ENCODE measurements at regions not wholly inside any gene's neighbourhood (a gene's known extent, or its start where the extent isn't known, plus 50 kb on each side); places are given as distances from the start of the nearest gene placed in this dataset.

- H3K27me3 ChIP-seq (ENCODE audit: control insufficient read depth in 2 of 2, insufficient read depth in 2 of 2, low read length in 2 of 2): no peaks in the 10 kb centered on the region
- CTCF ChIA-PET: interaction anchor here (1.1 kb wide), 1 partner anchor 10 kb away, joined by 3 read pairs; no protein-coding TSS in a partner anchor
These were observed 112.8 kb upstream of the ELL2 start for GRCh38 chr5:96074460-96074859.

GRCh38 chr5:96072791-96073165, 111.1 kb upstream of the ELL2 start:
- BruUV-seq (replicated peaks): no TSS peak
- dilution Hi-C loops (cut with MboI; ENCODE audit: extremely low pct_ligation_motif_present, low sequenced_read_pairs): no loop called here
- DNase-seq (ENCODE audit: low read depth, low spot score): no peak
- Histone ChIP-seq H3K79me2 (ENCODE audit: control insufficient read depth, insufficient read depth, low read length) (no peaks in the 10 kb centered on the region), H3K36me3 (ENCODE audit: control insufficient read depth in 2 of 2, extremely low read depth in 1 of 2, insufficient read depth in 2 of 2, low read length in 2 of 2) (no peaks in the 10 kb centered on the region), H3K9ac (replicated peaks; ENCODE audit: extremely low read depth, insufficient read depth, low read length) (no peak overlapping the region), H3K27me3 (ENCODE audit: control insufficient read depth in 2 of 2, insufficient read depth in 2 of 2, low read length in 2 of 2) (no peaks in the 10 kb centered on the region), H3K9me1 (replicated peaks; ENCODE audit: control insufficient read depth, extremely low read depth, insufficient read depth, low read length) (no peaks in the 10 kb centered on the region), H3K27ac (ENCODE audit: insufficient read depth, low read depth, low read length) (no peak overlapping the region), H3K9me3 (replicated peaks; ENCODE audit: control insufficient read depth, insufficient read depth, low read length) (no peaks in the 10 kb centered on the region), H3K4me3 (replicated peaks in 1 of 3; ENCODE audit: insufficient read depth in 1 of 3, low read depth in 1 of 3, low read length in 3 of 3) (no peak overlapping the region), H2AFZ (ENCODE audit: low read depth, low read length) (no peak overlapping the region), H4K20me1 (replicated peaks; ENCODE audit: control insufficient read depth, extremely low read depth, insufficient read depth, low read length) (no peaks in the 10 kb centered on the region), H3K4me1 (ENCODE audit: control insufficient read depth, extremely low read depth, insufficient read depth, low read length) (peaks cover 21% of the 10 kb centered on the region), H3K4me2 (ENCODE audit: insufficient read depth, low read length) (no peak overlapping the region)
- POLR2A ChIA-PET: no interaction called here
- CTCF ChIA-PET: no interaction called here
- no peak for TF ChIP-seq POLR2A (IDR thresholded peaks at IDR 0.05; ENCODE audit: low read depth, low read length)
- no peak for TF ChIP-seq POLR2AphosphoS5 (IDR thresholded peaks at IDR 0.05; ENCODE audit: insufficient read depth, low read depth, low read length)
- no peak for TF ChIP-seq EZH2 (IDR thresholded peaks at IDR 0.05; ENCODE audit: borderline replicate concordance, low read depth, low read length, severe bottlenecking)
- no peak for TF ChIP-seq CTCF (IDR thresholded peaks at IDR 0.05; ENCODE audit: extremely low read depth in 1 of 2, insufficient read depth in 1 of 2, low read depth in 1 of 2, low read length in 2 of 2)
- no peak for TF ChIP-seq FOS (IDR thresholded peaks at IDR 0.05; ENCODE audit: borderline replicate concordance, insufficient read depth, low read length)
- no peak for TF ChIP-seq JUN (IDR thresholded peaks at IDR 0.05; ENCODE audit: borderline replicate concordance, insufficient read depth, insufficient read length, low read depth)
- no peak for TF ChIP-seq MAX (IDR thresholded peaks at IDR 0.05; ENCODE audit: insufficient read depth, insufficient read length)
- no peak for TF ChIP-seq GATA2 (IDR thresholded peaks at IDR 0.05; ENCODE audit: insufficient read depth, insufficient read length, low read depth, low read length)
- no peak for TF ChIP-seq MYC (IDR thresholded peaks at IDR 0.05; ENCODE audit: low read depth, low read length)
- intact Hi-C loops (cut with micrococcal nuclease): no loop called here
- no peak for FAIRE-seq

More at GRCh38 chr5:96074460-96074859, 112.8 kb upstream of the ELL2 start:
- POLR2A ChIA-PET: no interaction called here
- Histone ChIP-seq H3K4me3 (replicated peaks in 1 of 3; ENCODE audit: insufficient read depth in 1 of 3, low read depth in 1 of 3, low read length in 3 of 3) (no peak overlapping the region), H3K9ac (replicated peaks; ENCODE audit: extremely low read depth, insufficient read depth, low read length) (no peak overlapping the region), H3K9me3 (replicated peaks; ENCODE audit: control insufficient read depth, insufficient read depth, low read length) (no peaks in the 10 kb centered on the region), H2AFZ (ENCODE audit: low read depth, low read length) (no peak overlapping the region), H4K20me1 (replicated peaks; ENCODE audit: control insufficient read depth, extremely low read depth, insufficient read depth, low read length) (no peaks in the 10 kb centered on the region), H3K36me3 (ENCODE audit: control insufficient read depth in 2 of 2, extremely low read depth in 1 of 2, insufficient read depth in 2 of 2, low read length in 2 of 2) (no peaks in the 10 kb centered on the region), H3K4me2 (ENCODE audit: insufficient read depth, low read length) (no peak overlapping the region), H3K4me1 (ENCODE audit: control insufficient read depth, extremely low read depth, insufficient read depth, low read length) (peaks cover 24% of the 10 kb centered on the region), H3K27ac (ENCODE audit: insufficient read depth, low read depth, low read length) (no peak overlapping the region), H3K79me2 (ENCODE audit: control insufficient read depth, insufficient read depth, low read length) (no peaks in the 10 kb centered on the region), H3K9me1 (replicated peaks; ENCODE audit: control insufficient read depth, extremely low read depth, insufficient read depth, low read length) (no peaks in the 10 kb centered on the region)
- TF ChIP-seq MYC (IDR thresholded peaks at IDR 0.05; ENCODE audit: low read depth, low read length): no peak
- no peak for TF ChIP-seq FOS (IDR thresholded peaks at IDR 0.05; ENCODE audit: borderline replicate concordance, insufficient read depth, low read length)
- BruUV-seq (replicated peaks): no TSS peak
- intact Hi-C loops (cut with micrococcal nuclease): no loop called here
- DNase-seq (ENCODE audit: low read depth, low spot score) (no peak), FAIRE-seq (no peak)
- dilution Hi-C loops (cut with MboI; ENCODE audit: extremely low pct_ligation_motif_present, low sequenced_read_pairs): no loop called here
